A549 (cell line): ENCODE measurements at regions not wholly inside any gene's neighbourhood (a gene's known extent, or its start where the extent isn't known, plus 50 kb on each side); places are given as distances from the start of the nearest gene placed in this dataset.

ENCODE experiments used
- ATAC-seq, 2 experiments: fragments of 200-7000 bp in 1 of 2; fragments of >200 bp in 1 of 2; cut with Nextera tagmentation in 1 of 2; cut with Tn5 transposase in 1 of 2; 3 replicates each; pipeline versions ENCODE4 v1.8.0 to v1.9.1; 2018 to 2020; ENCODE audit warnings: mild to moderate bottlenecking in 1 of 2, moderate library complexity in 1 of 2
- CTCF ChIA-PET: fragments of 300-600 bp; sonication (Branson Sonifier 250); formaldehyde crosslinking; extraction: SDS; loops from one replicate; lab custom pipeline; 2021; ENCODE audit warnings: antibody characterized with exemption, inconsistent platforms; lab: Yijun Ruan, JAX
- POLR2A ChIA-PET: fragments of 350-600 bp; formaldehyde crosslinking; extraction: SDS; loops from one replicate; lab custom pipeline; 2021; ENCODE audit warnings: antibody characterized with exemption, inconsistent platforms; lab: Yijun Ruan, JAX
- DNase-seq, 2 experiments: peaks; one replicate each; pipeline versions ENCODE4 v3.0.0 to v3.0.0-alpha.2; 2011 to 2016; ENCODE audit warnings: low read depth in 1 of 2, low spot score in 1 of 2
- FAIRE-seq: peaks from 2 replicates; lab custom pipeline; 2011; peaks lifted over from hg19 to GRCh38; lab: Jason Lieb, UNC
- H3K27ac ChIP-seq, 2 experiments: fragments of >200 bp; sonication (Bioruptor Twin); formaldehyde crosslinking; 3 replicates each; pipeline ENCODE4 v1.5.1; 2016 to 2017
- H3K4me1 ChIP-seq: fragments of >200 bp; sonication (Bioruptor Twin); formaldehyde crosslinking; 3 replicates; pipeline ENCODE4 v1.6.1; 2016
- H3K4me2 ChIP-seq: fragments of >200 bp; sonication (Bioruptor Twin); formaldehyde crosslinking; 3 replicates; pipeline ENCODE4 v1.6.1; 2016
- H3K4me3 ChIP-seq: fragments of >200 bp; sonication (Bioruptor Twin); formaldehyde crosslinking; 3 replicates; pipeline ENCODE4 v1.5.1; 2016
- H3K9me3 ChIP-seq: fragments of >200 bp; sonication (Bioruptor Twin); formaldehyde crosslinking; 3 replicates; pipeline ENCODE4 v1.6.1; 2016
- ATOH8 ChIP-seq: fragments of 250-450 bp; sonication (Bioruptor Pico); IDR thresholded peaks from 2 replicates; pipeline ENCODE4 v1.5.0; 2020; ENCODE audit warnings: low read depth, mild to moderate bottlenecking, moderate library complexity
- CBX2 ChIP-seq: fragments of 200-600 bp; sonication (generic); IDR thresholded peaks from 2 replicates; pipeline ENCODE4 v1.6.1; 2016; ENCODE audit warnings: low read depth, mild to moderate bottlenecking, borderline replicate concordance
- CHD2 ChIP-seq: fragments of 150-350 bp; IDR thresholded peaks from 2 replicates; pipeline ENCODE4 v1.6.1; 2014; ENCODE audit warnings: low read length; ENCODE audit not compliant: partially characterized antibody
- CHD4 ChIP-seq: fragments of 200-600 bp; sonication (generic); IDR thresholded peaks from 2 replicates; pipeline ENCODE4 v1.6.1; 2016; ENCODE audit warnings: antibody characterized with exemption, mild to moderate bottlenecking, borderline replicate concordance
- EHF ChIP-seq: fragments of 250-450 bp; sonication (Bioruptor Pico); IDR thresholded peaks from 2 replicates; pipeline ENCODE4 v1.5.0; 2020; ENCODE audit warnings: mild to moderate bottlenecking
- EHMT2 ChIP-seq: fragments of 200-600 bp; sonication (generic); IDR thresholded peaks from 2 replicates; pipeline ENCODE4 v1.6.1; 2016; ENCODE audit warnings: antibody characterized with exemption, low read depth, mild to moderate bottlenecking, moderate library complexity
- ELK1 ChIP-seq: fragments of 150-350 bp; IDR thresholded peaks from 2 replicates; pipeline ENCODE4 v1.6.1; 2014; ENCODE audit warnings: low read depth, mild to moderate bottlenecking, low read length
- ESRRA ChIP-seq: fragments of 150-350 bp; IDR thresholded peaks from 2 replicates; pipeline ENCODE4 v1.6.1; 2014; ENCODE audit warnings: mild to moderate bottlenecking, low read length, borderline replicate concordance
- HDAC2 ChIP-seq: fragments of 200-600 bp; sonication (generic); IDR thresholded peaks from 2 replicates; pipeline ENCODE4 v1.6.1; 2016
- HES2 ChIP-seq: fragments of >200 bp; sonication (Bioruptor Twin); formaldehyde crosslinking; IDR thresholded peaks from 2 replicates; pipeline ENCODE4 v1.6.1; 2016
- HEYL ChIP-seq: fragments of 250-450 bp; sonication (Bioruptor Pico); IDR thresholded peaks from 2 replicates; pipeline ENCODE4 v1.8.0; 2021; ENCODE audit warnings: mild to moderate bottlenecking, moderate library complexity
- JUN ChIP-seq, 2 experiments: fragments of >200 bp; sonication (Bioruptor Twin); formaldehyde crosslinking; IDR thresholded peaks; 2 replicates in 1 of 2; 3 replicates in 1 of 2; pipeline ENCODE4 v1.6.1; 2016 to 2017
- JUNB ChIP-seq: fragments of >200 bp; sonication (Bioruptor Twin); formaldehyde crosslinking; IDR thresholded peaks from 2 replicates; pipeline ENCODE4 v1.6.1; 2016
- MAFK ChIP-seq: fragments of 450-650 bp; IDR thresholded peaks from 2 replicates; pipeline ENCODE4 v1.6.1; 2014; ENCODE audit not compliant: partially characterized antibody
- MAX ChIP-seq: IDR thresholded peaks from 2 replicates; pipeline ENCODE4 v1.6.1; 2012
- NPAS2 ChIP-seq: fragments of 250-450 bp; sonication (Bioruptor Pico); IDR thresholded peaks from 2 replicates; pipeline ENCODE4 v1.8.0; 2022; ENCODE audit warnings: mild to moderate bottlenecking, moderate library complexity, borderline replicate concordance
- POLR2A ChIP-seq: IDR thresholded peaks from 2 replicates; pipeline ENCODE4 v1.6.1; 2012; ENCODE audit warnings: mild to moderate bottlenecking, low read length
- RAD21 ChIP-seq, 2 experiments: fragments of >200 bp in 1 of 2; sonication (Bioruptor Twin) in 1 of 2; formaldehyde crosslinking in 1 of 2; IDR thresholded peaks in 1 of 2; conservative IDR thresholded peaks in 1 of 2; 2 replicates in 1 of 2; 3 replicates in 1 of 2; pipeline ENCODE4 v1.6.1; 2012 to 2018; ENCODE audit warnings: inconsistent platforms in 1 of 2
- RARB ChIP-seq: fragments of 250-450 bp; sonication (Bioruptor Pico); IDR thresholded peaks from 2 replicates; pipeline ENCODE4 v1.8.0; 2021; ENCODE audit warnings: mild to moderate bottlenecking, moderate library complexity
- RCOR1 ChIP-seq: fragments of 150-350 bp; IDR thresholded peaks from 2 replicates; pipeline ENCODE4 v1.6.1; 2014; ENCODE audit warnings: antibody characterized with exemption, low read length, low read depth
- SMC3 ChIP-seq: fragments of >200 bp; sonication (Bioruptor Twin); formaldehyde crosslinking; IDR thresholded peaks from 3 replicates; pipeline ENCODE4 v1.6.1; 2018; ENCODE audit warnings: inconsistent platforms
- SREBF2 ChIP-seq: fragments of 450-650 bp; IDR thresholded peaks from 2 replicates; pipeline ENCODE4 v1.6.1; 2014; ENCODE audit warnings: mild to moderate bottlenecking, moderate library complexity
- TP53 ChIP-seq: fragments of 250-450 bp; sonication (Bioruptor Pico); IDR thresholded peaks from 2 replicates; pipeline ENCODE4 v1.5.0; 2021; ENCODE audit warnings: mild to moderate bottlenecking, moderate library complexity
- ZNF302 ChIP-seq: fragments of 250-450 bp; sonication (Bioruptor Pico); IDR thresholded peaks from 2 replicates; pipeline ENCODE4 v1.9.0; 2021; ENCODE audit warnings: inconsistent platforms, mild to moderate bottlenecking, moderate library complexity
- WGBS: methylation state at CpG from one replicate; pipeline ENCODE4 v1.1.6; 2017; ENCODE audit errors: missing lambda C conversion rate; 5-methylcytosine and 5-hydroxymethylcytosine counted together

GRCh38 chrX:77174680-77175519, 272.3 kb upstream of the FGF16 start:
- TF ChIP-seq MAFK (no peak), ELK1 (no peak), CHD2 (no peak), ATOH8 (no peak), MAX (no peak), ZNF302 (no peak), ESRRA (no peak), RARB (CRISPR knock-in tag) (no peak), CHD4 (no peak), CBX2 (no peak), HES2 (no peak), JUNB (no peak), SREBF2 (no peak), EHMT2 (no peak), JUN (IDR thresholded peaks at IDR 0.05) (no peak), HDAC2 (no peak), RCOR1 (no peak), NPAS2 (CRISPR knock-in tag) (no peak)
- TF ChIP-seq, all 56 proteins: peak for 0
- ChIA-PET POLR2A (no interaction called here), CTCF (no interaction called here)
- WGBS, result 0% methylated on average over 2 of the region's 2 CpGs
- H3K4me2 ChIP-seq, result no peak overlapping the region
- no peak for ATAC-seq
- DNase-seq, result no peak
- H3K4me1 ChIP-seq, result no peaks in the 10 kb centered on the region
- FAIRE-seq, result no peak
- H3K27ac ChIP-seq, result no peak overlapping the region
- no peak overlapping the region for H3K4me3 ChIP-seq
- no peaks in the 10 kb centered on the region for H3K9me3 ChIP-seq

- Histone ChIP-seq H3K4me1 (no peaks in the 10 kb centered on the region), H3K27ac (no peak overlapping the region), H3K4me2 (no peak overlapping the region), H3K4me3 (no peak overlapping the region), H3K9me3 (no peaks in the 10 kb centered on the region)
- ATAC-seq (no peak), FAIRE-seq (no peak), DNase-seq (no peak)
- TF ChIP-seq HES2 (no peak), POLR2A (no peak), SMC3 (no peak), HEYL (CRISPR knock-in tag) (no peak), EHF (CRISPR knock-in tag) (no peak), RAD21 (conservative IDR thresholded peaks at IDR 0.05 in 1 of 2, IDR thresholded peaks at IDR 0.05 in 1 of 2) (no peak), TP53 (CRISPR knock-in tag) (no peak)
- CTCF ChIA-PET, result no interaction called here
- POLR2A ChIA-PET, result no interaction called here
- WGBS, result 6% methylated on average over 4 of the region's 4 CpGs
These were observed 246.5 kb upstream of the FGF16 start for GRCh38 chrX:77200663-77201062.
